ENCODE measurements at regions not wholly inside any gene's neighbourhood (a gene's known extent, or its start where the extent isn't known, plus 50 kb on each side); places are given as distances from the start of the nearest gene placed in this dataset.

DNA sequence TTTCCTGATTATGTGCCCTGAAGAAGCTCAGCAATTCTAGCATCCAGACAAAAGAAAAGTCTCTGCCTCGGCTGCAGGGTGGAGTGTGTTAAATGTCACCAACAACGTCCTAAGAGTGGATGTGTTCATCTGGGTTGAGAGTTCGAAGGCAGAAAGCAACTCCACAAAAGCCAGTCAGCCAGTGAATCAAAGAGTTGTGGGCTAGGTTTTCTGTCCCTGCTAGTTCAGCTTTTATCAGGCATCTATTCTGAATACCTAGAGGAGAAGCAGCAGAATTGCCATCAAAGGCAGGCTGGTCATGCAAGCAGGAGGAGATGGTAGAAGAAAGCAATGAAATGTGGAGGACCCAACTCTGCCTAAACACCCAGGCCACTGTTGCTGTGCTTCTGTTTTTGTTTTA is 205.2 kb downstream of the KLF6 start:
- no peaks in the 10 kb centered on the region for H3K36me3 ChIP-seq (ENCODE audit: insufficient read depth, low read length, poor library complexity, severe bottlenecking)
- H3K9me3 ChIP-seq (ENCODE audit: low read depth, low read length, poor library complexity, severe bottlenecking): no peaks in the 10 kb centered on the region
- no peak overlapping the region for H3K4me3 ChIP-seq (ENCODE audit: low read depth, low read length, poor library complexity, severe bottlenecking)
- BruUV-seq (replicated peaks): no TSS peak
- intact Hi-C loops (cut with micrococcal nuclease; ENCODE audit: unreplicated experiment): no loop called here
- CTCF ChIA-PET: no interaction called here
- POLR2A ChIA-PET (ENCODE audit: low non-redundant PET): no interaction called here
- TF ChIP-seq EZH2 (IDR thresholded peaks at IDR 0.05; ENCODE audit: borderline replicate concordance, low read depth, low read length, poor library complexity, severe bottlenecking): no peak
- no peak for TF ChIP-seq CTCF (conservative IDR thresholded peaks at IDR 0.05; ENCODE audit: low read depth, low read length)
- peaks cover 23% of the 10 kb centered on the region for H3K4me1 ChIP-seq (ENCODE audit: insufficient read depth, low read length, poor library complexity, severe bottlenecking)
- DNase-seq (ENCODE audit: low spot score): peak; percentile 10
- no peak overlapping the region for H3K27ac ChIP-seq (ENCODE audit: low read depth, low read length, poor library complexity, severe bottlenecking)
- H3K27me3 ChIP-seq (replicated peaks; ENCODE audit: insufficient read depth, low read depth, low read length, poor library complexity): no peaks in the 10 kb centered on the region

- Histone ChIP-seq H3K27me3 (replicated peaks; ENCODE audit: insufficient read depth, low read depth, low read length, poor library complexity) (no peaks in the 10 kb centered on the region), H3K27ac (ENCODE audit: low read depth, low read length, poor library complexity, severe bottlenecking) (no peak overlapping the region), H3K4me3 (ENCODE audit: low read depth, low read length, poor library complexity, severe bottlenecking) (no peak overlapping the region), H3K4me1 (ENCODE audit: insufficient read depth, low read length, poor library complexity, severe bottlenecking) (peaks cover 23% of the 10 kb centered on the region), H3K36me3 (ENCODE audit: insufficient read depth, low read length, poor library complexity, severe bottlenecking) (no peaks in the 10 kb centered on the region), H3K9me3 (ENCODE audit: low read depth, low read length, poor library complexity, severe bottlenecking) (no peaks in the 10 kb centered on the region)
- intact Hi-C loops (cut with micrococcal nuclease; ENCODE audit: unreplicated experiment): no loop called here
- DNase-seq (ENCODE audit: low spot score): no peak
- no peak for TF ChIP-seq CTCF (conservative IDR thresholded peaks at IDR 0.05; ENCODE audit: low read depth, low read length)
- TF ChIP-seq EZH2 (IDR thresholded peaks at IDR 0.05; ENCODE audit: borderline replicate concordance, low read depth, low read length, poor library complexity, severe bottlenecking): no peak
- CTCF ChIA-PET: no interaction called here
- POLR2A ChIA-PET (ENCODE audit: low non-redundant PET): no interaction called here
- BruUV-seq (replicated peaks): no TSS peak
These were observed 206.3 kb downstream of the KLF6 start for GRCh38 chr10:3578682-3579081.

- no peak overlapping the region for H3K27ac ChIP-seq (ENCODE audit: low read depth, low read length, poor library complexity, severe bottlenecking)
- TF ChIP-seq CTCF (conservative IDR thresholded peaks at IDR 0.05; ENCODE audit: low read depth, low read length): no peak
- TF ChIP-seq EZH2 (IDR thresholded peaks at IDR 0.05; ENCODE audit: borderline replicate concordance, low read depth, low read length, poor library complexity, severe bottlenecking): no peak
- H3K36me3 ChIP-seq (ENCODE audit: insufficient read depth, low read length, poor library complexity, severe bottlenecking): no peaks in the 10 kb centered on the region
- BruUV-seq (replicated peaks): no TSS peak
- ChIA-PET POLR2A (ENCODE audit: low non-redundant PET) (no interaction called here), CTCF (no interaction called here)
- no peak for DNase-seq (ENCODE audit: low spot score)
- intact Hi-C loops (cut with micrococcal nuclease; ENCODE audit: unreplicated experiment): no loop called here
- H3K4me3 ChIP-seq (ENCODE audit: low read depth, low read length, poor library complexity, severe bottlenecking): no peak overlapping the region
- H3K9me3 ChIP-seq (ENCODE audit: low read depth, low read length, poor library complexity, severe bottlenecking): no peaks in the 10 kb centered on the region
- H3K4me1 ChIP-seq (ENCODE audit: insufficient read depth, low read length, poor library complexity, severe bottlenecking): peaks cover 20% of the 10 kb centered on the region
- no peaks in the 10 kb centered on the region for H3K27me3 ChIP-seq (replicated peaks; ENCODE audit: insufficient read depth, low read depth, low read length, poor library complexity)
These were observed 206.8 kb downstream of the KLF6 start for GRCh38 chr10:3578159-3578558.

All from A673 (cell line).